HG03025 (cell line): ENCODE measurements at regions not wholly inside any gene's neighbourhood (a gene's known extent, or its start where the extent isn't known, plus 50 kb on each side); places are given as distances from the start of the nearest gene placed in this dataset.
"Not testable (repeated sequence)": the region's sequence is repeated elsewhere in the genome, so short reads cannot be mapped to it uniquely, and the experiment has no call there.

Experiments used
- ATAC-seq: cut with Tn5 transposase; IDR thresholded peaks from one replicate; pipeline ENCODE4 v1.9.1; 2021; ENCODE audit warnings: mild to moderate bottlenecking, moderate library complexity; ENCODE audit not compliant: unreplicated experiment, low FRiP score

DNA sequence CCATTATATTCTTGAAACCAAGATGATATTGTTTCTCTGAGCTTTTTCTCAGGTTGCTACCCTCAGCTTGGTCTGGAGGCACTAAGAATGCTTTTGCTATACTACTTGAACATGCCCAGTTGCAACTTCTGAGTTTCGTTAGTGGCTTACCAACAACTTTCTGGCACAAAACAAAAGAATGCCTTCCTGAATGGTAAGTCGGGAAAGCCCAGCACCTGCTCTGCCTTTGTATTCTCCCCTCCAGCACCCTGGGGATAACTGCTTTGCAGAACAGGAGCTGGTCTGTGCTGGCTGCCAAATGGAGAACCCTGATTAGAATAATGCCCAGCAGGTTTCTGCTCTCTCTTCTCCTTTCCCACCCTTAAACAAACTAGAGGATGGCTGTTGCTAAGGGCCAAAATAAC is 149.3 kb downstream of the TGFB2 start:
- no peak for ATAC-seq

DNA sequence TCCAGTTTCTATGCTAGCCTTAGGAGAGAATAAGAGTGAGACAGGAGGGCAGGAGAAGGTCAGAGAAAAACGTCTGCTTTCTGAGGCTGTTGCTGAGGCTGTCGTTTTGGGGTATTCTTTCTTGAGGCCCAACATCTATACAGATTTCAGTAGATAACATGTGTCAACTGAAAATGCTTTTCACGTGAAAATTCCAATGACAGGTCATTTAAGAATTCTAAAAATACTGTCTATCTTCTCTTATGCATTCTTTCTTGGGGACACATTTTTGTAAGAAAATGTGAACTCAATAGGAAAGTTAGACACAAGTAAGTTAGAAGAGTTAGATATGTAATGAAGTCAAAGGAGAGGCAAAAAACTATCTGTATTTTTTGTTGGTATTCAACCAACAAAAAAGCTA is 150.8 kb downstream of the TGFB2 start:
- no peak for ATAC-seq

GRCh38 chr1:218496561-218496960 is 151.4 kb downstream of the TGFB2 start:
- ATAC-seq, result no peak

DNA sequence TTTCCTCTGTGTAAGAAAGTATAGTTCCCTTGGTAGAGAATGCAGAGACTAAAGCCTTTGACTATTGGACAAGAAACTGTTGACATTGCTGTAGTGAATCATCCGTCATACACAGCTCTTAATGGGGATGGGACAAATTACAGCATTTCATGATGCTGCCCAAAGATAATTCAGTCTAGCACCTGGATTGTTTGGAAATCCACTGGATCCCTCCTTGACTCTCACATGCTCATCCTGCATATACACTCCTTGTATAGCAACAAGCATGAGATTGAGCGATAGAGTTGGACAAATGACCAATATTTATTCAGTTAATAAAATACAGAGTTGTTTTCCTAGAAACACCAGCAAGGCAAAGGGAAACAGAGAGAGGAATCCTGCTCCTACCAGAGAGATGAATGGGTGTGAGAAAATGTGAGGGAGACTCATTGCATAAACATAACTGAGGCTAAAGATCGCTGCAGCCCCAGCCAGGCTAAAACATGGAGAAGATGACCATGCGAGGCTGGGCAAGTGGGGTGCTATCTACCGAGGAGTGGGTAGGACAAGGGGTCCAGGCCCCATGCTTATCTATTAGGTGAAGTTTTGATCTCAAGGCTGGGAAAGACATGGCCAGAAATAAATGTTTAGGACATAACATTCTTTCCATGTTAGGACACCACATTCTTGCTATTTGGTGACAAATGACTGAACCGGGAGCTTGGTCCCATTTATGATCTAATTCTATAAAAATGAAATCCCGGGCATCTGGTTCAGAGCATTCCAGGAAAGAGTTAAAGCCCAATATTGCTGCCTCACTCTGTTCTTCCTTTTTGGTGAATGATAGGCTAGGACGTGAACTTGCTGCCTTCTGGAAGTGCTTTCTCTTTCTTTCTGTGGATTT is 153.2 kb downstream of the TGFB2 start:
- no peak for ATAC-seq

DNA sequence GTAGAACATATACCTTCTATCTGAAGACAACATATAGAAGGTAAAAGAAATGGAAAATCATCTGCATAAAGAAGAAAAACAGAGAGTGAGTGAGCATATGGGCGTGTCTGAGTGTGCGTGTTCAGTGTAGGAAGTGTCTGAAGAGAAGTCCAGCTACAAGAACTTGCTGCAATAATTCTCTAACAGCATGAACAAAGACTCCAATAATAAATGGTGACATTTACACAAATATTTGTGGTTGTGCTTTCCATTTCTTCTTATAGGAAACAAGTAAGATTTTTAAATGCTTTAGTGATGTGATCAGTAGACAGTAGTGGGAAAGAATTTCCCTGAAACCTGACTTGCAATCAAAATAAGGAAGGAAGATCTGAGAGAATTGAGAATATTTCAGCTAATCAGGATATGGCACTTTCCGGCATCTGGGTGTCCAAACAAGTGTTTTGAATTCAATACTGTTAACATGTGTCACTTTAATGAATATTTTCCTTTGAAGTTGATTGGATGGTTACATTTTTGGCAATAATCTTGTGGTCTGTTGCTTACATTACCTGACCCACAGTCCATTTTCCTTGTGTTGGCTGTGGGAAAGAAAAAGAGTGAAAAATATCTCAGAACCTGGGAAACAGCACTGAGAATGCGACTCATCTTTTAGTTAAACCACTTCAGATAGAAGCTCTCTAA is 154.0 kb downstream of the TGFB2 start:
- no peak for ATAC-seq

- ATAC-seq, result no peak
These were observed 154.8 kb downstream of the TGFB2 start for GRCh38 chr1:218499911-218500310.

DNA sequence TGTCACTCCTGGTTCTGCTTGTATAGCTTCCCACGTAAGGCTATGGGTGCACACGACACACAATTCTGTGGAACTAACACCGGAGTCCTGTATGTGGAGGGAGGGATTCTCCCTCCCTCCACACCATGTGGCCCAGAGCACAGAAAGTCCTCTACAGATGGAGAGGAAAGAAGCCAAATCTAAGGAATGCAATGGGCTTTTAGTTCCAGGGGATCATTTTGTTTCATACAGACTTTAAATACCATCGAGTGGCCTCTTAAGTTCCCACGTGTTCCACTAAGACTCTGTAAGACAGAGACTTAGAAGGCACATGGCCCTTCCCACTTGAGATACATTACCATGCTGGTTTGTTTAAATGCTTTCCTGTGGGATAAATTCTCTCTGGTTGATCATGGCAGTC is 156.0 kb downstream of the TGFB2 start:
- ATAC-seq, result no peak

DNA sequence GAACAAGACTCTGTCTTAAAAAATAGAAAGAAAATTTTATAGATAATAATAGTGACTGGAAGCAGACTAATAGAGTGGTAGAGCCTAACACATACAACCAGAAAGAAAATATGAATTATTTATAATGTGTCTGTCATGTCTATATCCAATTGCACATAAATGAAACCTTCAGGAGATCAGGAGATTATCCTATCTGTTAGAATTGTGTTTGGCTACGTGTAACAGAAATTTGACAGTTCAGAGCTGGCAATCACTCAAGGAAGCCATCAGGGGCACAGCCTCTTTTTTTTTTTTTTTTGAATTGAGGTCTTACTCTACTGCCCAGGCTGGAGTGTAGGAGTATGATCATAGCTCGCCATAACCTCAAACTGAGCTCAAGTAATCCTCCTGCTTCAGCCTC is 157.2 kb downstream of the TGFB2 start:
- no peak for ATAC-seq

DNA sequence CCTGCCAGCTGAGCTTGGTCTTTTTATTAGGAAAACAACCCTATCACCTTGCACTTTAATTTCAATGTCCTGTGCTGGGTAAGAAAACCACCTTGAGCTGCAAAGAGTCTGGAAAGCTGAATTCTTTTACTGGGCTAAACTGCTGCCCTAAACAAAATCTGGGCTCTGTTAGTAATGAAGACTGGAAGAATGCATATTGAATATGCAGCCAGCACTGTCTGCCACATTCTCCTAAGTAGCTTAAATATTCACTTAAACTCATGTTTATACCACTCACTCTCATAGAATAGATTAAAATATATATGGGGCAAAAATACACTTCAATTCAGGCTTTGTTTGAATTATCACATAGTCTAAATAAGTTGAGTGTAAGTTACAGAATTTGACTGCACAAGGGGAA is 158.0 kb downstream of the TGFB2 start:
- ATAC-seq, result no peak

GRCh38 chr1:218507355-218508002 is 162.3 kb downstream of the TGFB2 start:
- ATAC-seq, result no peak

GRCh38 chr1:218510153-218510772 is 165.1 kb downstream of the TGFB2 start:
- no peak for ATAC-seq

DNA sequence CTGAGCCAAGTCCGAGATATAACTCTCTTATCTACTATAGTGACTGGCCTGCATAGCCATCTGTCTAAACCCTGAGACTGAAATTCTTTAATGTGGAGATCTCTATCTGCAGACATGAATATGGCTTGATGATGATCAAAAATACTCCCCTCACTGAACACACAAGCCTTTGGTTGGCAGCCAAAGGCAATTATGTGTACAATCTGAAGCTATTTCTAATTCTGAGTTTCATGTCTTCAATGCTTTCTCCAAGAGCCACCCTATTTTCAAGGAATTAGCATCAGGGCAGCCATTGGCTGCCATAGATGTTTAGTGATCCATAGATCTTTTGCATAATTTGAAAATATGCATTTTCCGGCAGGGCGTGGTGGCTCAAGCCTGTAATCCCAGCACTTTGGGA is 168.2 kb downstream of the TGFB2 start:
- no peak for ATAC-seq

DNA sequence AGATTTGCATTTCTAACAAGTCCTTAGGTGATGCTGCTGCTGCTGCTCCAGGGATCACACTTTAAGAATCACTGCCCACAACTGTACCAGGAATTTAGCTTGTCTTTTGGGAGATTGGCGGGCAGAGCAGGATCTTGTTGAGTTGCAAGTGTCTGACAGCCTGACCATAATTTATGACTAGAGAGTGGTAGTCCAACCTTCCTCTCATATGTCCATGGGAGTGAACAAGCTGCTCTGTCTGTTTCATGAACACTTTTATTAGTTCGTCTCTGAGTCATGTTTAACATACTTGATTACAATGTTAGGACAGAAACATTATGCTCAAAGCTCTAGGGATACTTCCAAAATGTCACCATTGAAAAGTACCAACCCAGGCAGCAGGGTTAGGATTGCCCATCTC is 169.6 kb downstream of the TGFB2 start:
- ATAC-seq, result no peak

- no peak for ATAC-seq
These were observed 171.4 kb downstream of the TGFB2 start for GRCh38 chr1:218516526-218516925.

DNA sequence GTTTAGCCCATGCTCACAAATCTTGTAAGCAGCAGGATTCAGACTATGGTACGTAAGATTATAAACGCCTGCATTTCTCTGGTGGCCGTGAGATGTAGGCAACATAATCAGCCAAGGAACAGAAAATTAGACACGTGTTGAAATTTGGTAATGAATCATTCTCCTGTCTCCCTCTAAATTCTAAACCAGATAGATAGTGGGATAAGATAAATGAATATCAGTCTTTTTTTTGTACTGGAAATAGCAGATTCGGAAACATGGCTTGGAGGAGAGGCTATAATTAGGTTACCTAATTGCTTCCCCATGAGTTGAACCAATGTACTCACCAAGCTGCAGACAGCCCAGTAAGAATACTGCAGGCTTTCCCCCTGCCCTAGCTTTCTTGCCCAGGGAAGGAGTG is 172.3 kb downstream of the TGFB2 start:
- ATAC-seq, result no peak

- no peak for ATAC-seq
These were observed 173.1 kb downstream of the TGFB2 start for GRCh38 chr1:218518216-218518740.

DNA sequence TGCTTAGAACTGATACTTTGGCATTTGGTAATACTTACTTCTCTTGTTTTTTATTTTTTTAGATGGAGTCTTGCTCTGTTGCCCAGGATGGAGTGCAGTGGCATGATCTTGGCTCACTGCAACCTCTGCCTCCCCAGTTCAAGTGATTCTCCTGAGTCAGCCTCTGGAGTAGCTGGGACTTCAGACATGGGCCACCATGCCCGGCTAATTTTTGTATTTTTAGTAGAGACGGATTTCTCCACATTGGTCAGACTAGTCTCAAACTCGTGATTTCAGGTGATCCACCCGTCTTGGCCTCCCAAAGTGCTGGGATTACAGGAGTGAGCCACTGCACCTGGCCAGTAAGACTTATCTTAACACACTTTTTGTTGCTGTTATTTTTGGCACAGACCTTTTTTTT is 175.5 kb downstream of the TGFB2 start:
- not testable (repeated sequence) for ATAC-seq

DNA sequence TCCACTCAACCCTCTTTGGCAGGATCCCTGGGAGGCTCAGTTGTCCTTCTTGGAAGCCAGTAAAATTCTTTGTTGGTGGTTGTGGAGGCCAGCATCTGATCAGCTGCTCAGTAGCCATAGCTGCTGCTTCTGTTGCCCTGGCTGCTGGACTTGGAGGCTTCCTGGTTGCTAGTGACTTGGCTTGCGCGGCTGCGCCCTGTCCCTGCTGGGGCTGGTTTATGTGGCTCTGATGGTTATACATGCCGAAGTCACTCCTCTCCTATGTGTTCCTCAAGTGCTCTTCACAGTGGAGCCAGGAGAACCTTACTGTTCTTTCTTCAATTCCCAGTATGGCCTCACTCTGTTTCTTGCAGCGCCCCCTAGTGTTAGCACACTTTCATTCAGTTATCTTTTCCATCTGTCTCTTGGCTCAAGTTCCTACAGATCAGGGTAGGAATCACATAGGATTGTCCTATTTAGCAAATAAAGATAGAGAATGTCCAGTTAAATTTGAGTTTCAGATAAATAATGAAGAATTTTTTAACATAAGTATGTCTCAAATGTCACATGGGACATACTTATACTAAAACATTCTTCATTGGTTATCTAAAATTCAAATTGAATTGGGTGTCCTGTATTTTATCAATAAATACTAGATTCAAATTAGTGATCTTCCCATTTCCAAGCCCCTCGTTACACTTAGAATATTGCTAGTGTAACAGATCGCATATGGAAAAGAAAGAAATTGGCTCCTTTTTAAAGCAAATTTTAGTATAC is 176.5 kb downstream of the TGFB2 start:
- no peak for ATAC-seq

DNA sequence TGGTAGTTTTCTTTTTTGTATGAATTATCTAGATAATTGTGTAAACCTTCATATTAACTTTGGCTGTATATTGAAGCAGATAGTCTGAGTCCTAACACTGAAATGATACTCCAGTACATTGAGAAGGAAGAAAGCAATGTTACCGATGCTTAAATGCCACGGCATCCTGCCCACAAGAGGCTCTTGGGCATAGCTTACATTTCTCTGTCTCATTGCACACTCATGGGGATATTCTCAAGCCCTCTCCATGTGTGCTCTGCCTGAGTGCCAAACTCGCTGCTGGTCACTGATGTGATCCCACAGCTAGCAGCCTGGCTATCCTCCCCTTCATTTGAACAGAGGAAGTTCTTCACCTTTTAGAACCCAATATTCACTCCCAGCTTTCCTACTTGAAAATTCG is 179.4 kb downstream of the TGFB2 start:
- ATAC-seq, result no peak

GRCh38 chr1:218525031-218525430 is 179.9 kb downstream of the TGFB2 start:
- ATAC-seq, result no peak
